Large intestine (tissue), 3 donors: ENCODE measurements at regions not wholly inside any gene's neighbourhood (a gene's known extent, or its start where the extent isn't known, plus 50 kb on each side); places are given as distances from the start of the nearest gene placed in this dataset.

Experiments
- DNase-seq, 2 donors: peaks; one replicate each; pipeline versions ENCODE4 v3.0.0 to v3.0.0-alpha.2; 2013
- H3K27ac ChIP-seq: one replicate; pipeline ENCODE4 v1.5.1; 2013; ENCODE audit warnings: low read length
- H3K27me3 ChIP-seq: 2 replicates; pipeline ENCODE4 v1.6.1; 2013; ENCODE audit warnings: low read length; ENCODE audit not compliant: control insufficient read depth, insufficient read depth
- H3K36me3 ChIP-seq: 2 replicates; pipeline ENCODE4 v1.6.1; 2013; ENCODE audit warnings: low read length; ENCODE audit not compliant: control insufficient read depth, insufficient read depth
- H3K4me1 ChIP-seq: one replicate; pipeline ENCODE4 v1.6.1; 2013; ENCODE audit warnings: low read length; ENCODE audit not compliant: control insufficient read depth, insufficient read depth
- H3K4me3 ChIP-seq: one replicate; pipeline ENCODE4 v1.5.1; 2013; ENCODE audit warnings: low read length
- H3K9me3 ChIP-seq: one replicate; pipeline ENCODE4 v1.6.1; 2013; ENCODE audit warnings: mild to moderate bottlenecking, low read depth, low read length, moderate library complexity; ENCODE audit not compliant: control insufficient read depth
- WGBS: methylation state at CpG from one replicate; pipeline ENCODE4 v1.1.5; 2013; ENCODE audit warnings: low lambda C conversion rate; ENCODE audit not compliant: insufficient coverage; 5-methylcytosine and 5-hydroxymethylcytosine counted together

DNA sequence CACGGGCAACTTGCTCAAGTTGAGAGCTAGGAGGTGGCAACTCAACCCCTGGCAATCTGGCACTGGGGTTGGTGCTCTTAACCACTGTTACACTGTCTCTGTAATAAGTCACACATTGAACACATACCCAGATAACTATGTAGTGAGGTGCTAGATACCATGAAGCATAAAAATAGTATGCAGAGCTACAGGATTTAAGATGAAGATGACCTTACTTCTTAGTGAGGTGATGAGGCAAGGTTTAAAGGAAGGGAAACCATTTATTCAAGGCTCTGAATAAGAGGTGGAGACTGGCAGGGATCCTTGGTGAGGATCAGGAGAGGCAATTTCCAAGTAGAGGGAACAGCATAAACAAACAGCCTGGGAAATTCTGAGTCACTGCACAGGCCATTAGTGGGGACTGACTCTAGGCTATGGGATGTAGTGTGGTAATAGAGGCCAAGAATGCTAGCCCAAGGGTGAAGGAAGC, 67.6 kb upstream of the NR3C1 start:
- H3K9me3 ChIP-seq = no peaks in the 10 kb centered on the region
- H3K27me3 ChIP-seq = no peaks in the 10 kb centered on the region
- no peak overlapping the region for H3K27ac ChIP-seq
- no peaks in the 10 kb centered on the region for H3K36me3 ChIP-seq
- no peaks in the 10 kb centered on the region for H3K4me1 ChIP-seq
- H3K4me3 ChIP-seq = no peak overlapping the region
- DNase-seq = no peak
- WGBS = no CpG with 5 or more reads among the region's 1 CpG

DNA sequence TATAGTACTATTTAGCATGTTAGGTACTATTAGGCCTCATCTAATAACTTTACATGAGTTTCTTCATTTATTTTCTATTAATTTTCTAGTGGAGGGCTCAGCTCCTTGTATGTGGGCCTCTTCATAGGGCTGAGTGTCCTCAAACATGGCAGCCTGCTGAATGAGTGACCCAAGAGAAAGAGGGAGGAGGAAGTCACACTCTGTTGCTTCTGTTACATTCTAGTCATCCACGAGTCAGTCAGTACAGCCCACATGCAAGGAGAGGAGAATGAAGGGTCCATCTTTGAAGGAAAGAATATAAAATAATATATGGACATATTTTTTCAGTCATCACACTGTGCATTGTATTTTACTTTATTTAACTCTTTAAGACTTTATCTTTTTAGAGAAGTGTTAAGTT, 66.6 kb upstream of the NR3C1 start:
- WGBS = no CpG with 5 or more reads among the region's 1 CpG
- Histone ChIP-seq H3K4me1 (no peaks in the 10 kb centered on the region), H3K4me3 (no peak overlapping the region), H3K9me3 (no peaks in the 10 kb centered on the region), H3K27ac (no peak overlapping the region), H3K27me3 (no peaks in the 10 kb centered on the region), H3K36me3 (no peaks in the 10 kb centered on the region)
- no peak for DNase-seq

DNA sequence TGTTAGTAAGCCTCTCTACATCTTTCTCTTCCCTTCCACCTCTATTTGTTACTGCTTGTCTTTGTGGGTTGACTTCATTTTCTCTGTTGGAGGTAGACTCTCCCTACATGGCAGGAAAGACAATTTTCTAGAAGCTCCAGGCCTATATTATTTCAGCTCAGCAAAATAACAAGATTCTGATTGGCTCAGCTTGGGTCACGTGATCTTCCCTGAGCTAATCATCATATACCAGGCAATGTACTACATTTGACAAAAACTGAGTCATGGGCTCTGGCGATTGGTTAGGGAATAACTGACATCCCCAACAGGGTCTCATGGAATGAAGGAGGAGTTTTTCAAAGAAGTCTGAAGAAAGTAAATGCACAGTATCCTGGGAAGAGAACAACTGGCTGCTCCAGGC, 65.6 kb upstream of the NR3C1 start:
- no peaks in the 10 kb centered on the region for H3K36me3 ChIP-seq
- no peak overlapping the region for H3K27ac ChIP-seq
- no peak overlapping the region for H3K4me3 ChIP-seq
- no peak for DNase-seq
- no peaks in the 10 kb centered on the region for H3K9me3 ChIP-seq
- H3K4me1 ChIP-seq = no peaks in the 10 kb centered on the region
- H3K27me3 ChIP-seq = no peaks in the 10 kb centered on the region
- no CpG with 5 or more reads among the region's 2 CpGs for WGBS

DNA sequence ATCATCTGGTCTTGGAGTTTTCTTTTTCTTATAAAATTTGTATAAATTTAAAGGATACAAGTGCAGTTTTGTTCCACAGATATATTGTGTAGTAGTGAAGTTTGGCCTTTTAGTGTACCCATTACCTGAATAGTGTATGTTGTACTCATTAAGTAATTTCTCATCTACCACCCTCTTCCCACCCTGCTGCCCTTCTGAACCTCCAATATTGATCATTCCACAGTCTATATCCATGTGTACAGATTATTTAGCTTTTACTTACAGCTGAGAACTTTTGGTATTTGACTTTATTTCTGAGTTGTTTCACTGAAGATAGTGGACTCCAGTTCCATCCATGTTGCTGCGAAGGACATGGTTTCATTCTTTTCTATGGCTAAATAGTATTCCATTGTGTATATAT, 63.1 kb upstream of the NR3C1 start:
- H3K4me3 ChIP-seq = no peak overlapping the region
- H3K4me1 ChIP-seq = no peaks in the 10 kb centered on the region
- H3K27ac ChIP-seq = no peak overlapping the region
- no peaks in the 10 kb centered on the region for H3K9me3 ChIP-seq
- H3K27me3 ChIP-seq = no peaks in the 10 kb centered on the region
- no peak for DNase-seq
- H3K36me3 ChIP-seq = no peaks in the 10 kb centered on the region
- no CpG with 5 or more reads among the region's 1 CpG for WGBS

DNA sequence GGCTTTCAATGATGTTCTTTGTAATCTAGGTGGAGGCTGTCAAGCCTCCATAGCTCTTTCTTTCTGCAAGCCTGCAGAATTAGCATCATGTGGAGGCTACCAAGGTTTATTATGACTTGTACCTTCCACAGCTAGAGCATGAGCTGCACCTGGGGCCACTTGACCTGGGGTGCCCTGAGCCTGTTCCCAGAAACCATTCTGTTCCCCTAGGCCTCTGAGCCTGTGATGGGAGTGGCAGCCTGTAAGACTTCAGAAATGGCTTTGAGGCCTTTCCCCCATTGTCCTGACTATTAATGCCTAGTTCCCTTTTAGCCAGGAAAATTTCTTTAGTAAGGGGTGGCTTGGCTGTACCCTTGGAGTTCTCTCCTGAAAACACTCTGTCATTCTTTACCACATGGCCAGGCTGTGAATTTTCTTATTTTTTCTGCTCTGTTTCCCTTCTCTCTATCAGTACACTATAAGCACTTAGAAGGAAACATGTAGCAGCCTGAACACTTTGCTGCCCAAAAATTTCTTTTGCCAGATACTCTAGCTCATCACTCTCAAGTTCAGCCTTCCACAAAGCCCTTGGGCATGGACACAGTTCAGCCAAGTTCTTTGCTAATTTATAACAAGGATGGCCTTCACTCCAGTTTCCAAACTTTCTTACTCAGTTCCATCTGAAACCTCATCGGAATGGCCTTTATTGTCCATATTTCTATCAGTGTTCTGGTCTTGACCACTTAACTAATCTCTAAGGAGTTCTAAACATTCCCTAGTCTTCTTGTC, 61.4 kb upstream of the NR3C1 start:
- H3K4me1 ChIP-seq = no peaks in the 10 kb centered on the region
- WGBS = no CpG with 5 or more reads among the region's 1 CpG
- no peak overlapping the region for H3K27ac ChIP-seq
- no peak for DNase-seq
- no peaks in the 10 kb centered on the region for H3K36me3 ChIP-seq
- no peaks in the 10 kb centered on the region for H3K9me3 ChIP-seq
- H3K4me3 ChIP-seq = no peak overlapping the region
- no peaks in the 10 kb centered on the region for H3K27me3 ChIP-seq

DNA sequence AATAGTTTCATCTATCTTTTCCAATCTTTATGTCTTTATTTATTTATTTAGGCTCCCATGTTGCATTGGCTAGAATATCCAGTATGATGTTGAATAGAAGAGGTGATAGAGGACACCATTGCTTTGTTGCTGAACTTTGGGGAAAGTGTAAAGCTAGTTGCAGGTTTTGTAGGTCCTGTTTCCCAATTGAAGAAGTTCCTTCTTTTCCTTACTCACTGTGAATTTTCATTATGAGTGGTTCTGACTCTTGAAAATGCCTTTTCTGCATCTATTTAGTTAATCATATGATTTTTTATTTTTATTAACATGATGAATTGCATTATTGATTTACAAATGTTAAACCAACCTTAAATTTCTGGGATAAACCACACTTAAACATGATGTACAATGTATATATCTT, 58.9 kb upstream of the NR3C1 start:
- no peaks in the 10 kb centered on the region for H3K36me3 ChIP-seq
- no peaks in the 10 kb centered on the region for H3K4me1 ChIP-seq
- no peaks in the 10 kb centered on the region for H3K27me3 ChIP-seq
- no peak overlapping the region for H3K4me3 ChIP-seq
- no peaks in the 10 kb centered on the region for H3K9me3 ChIP-seq
- no peak for DNase-seq
- no peak overlapping the region for H3K27ac ChIP-seq

DNA sequence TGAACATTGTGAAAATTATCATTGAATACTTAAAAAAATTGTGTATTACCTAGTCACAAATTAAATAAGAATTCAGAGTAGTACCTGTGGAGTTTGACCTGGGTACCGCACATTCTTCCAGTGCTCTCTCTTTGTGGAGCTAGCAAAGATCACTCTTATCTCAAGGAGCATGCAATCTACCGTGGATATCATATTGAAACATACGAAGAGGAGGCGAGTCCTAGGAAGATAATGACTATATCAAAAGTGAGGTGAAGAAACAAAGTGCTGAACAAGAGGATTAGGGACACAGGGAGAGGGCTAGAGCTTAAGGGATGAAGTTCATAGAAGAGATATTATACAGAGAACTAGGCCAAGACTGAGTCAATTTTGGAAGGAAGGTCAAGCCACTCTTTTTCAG, 55.9 kb upstream of the NR3C1 start:
- H3K4me1 ChIP-seq = no peaks in the 10 kb centered on the region
- H3K4me3 ChIP-seq = no peak overlapping the region
- no peak overlapping the region for H3K27ac ChIP-seq
- no CpG with 5 or more reads among the region's 4 CpGs for WGBS
- H3K36me3 ChIP-seq = no peaks in the 10 kb centered on the region
- H3K9me3 ChIP-seq = no peaks in the 10 kb centered on the region
- no peaks in the 10 kb centered on the region for H3K27me3 ChIP-seq
- DNase-seq = no peak

DNA sequence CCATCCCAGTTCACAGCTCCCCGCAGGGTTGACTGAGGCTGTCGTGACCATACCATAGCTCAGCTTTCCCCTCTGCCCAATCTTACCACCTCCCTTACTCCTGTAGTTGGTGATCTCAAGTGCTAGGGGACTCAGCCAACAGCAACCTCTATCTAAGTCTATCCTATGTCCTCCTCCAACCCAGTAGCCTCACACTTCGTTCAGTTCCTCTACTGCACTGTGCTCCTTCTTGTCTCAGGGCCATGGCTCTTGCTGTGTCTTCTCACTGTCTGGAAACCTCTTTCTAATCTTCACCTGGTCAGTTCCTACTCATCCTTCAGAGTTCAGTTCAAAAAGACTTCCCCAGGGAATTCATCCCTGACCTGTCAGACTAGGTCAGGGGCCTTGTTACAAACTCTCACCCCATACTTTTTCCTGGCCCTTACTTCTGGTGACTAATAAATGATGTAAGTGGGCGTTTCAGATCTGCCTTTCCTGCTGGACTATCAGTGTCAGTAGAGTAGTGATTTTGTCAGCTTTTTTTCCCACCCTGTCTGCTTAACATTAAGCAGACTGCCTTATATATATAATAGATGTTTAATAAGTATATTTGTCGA, 53.6 kb upstream of the NR3C1 start:
- Histone ChIP-seq H3K36me3 (no peaks in the 10 kb centered on the region), H3K27ac (no peak overlapping the region), H3K9me3 (no peaks in the 10 kb centered on the region), H3K27me3 (no peaks in the 10 kb centered on the region), H3K4me3 (no peak overlapping the region), H3K4me1 (no peaks in the 10 kb centered on the region)
- 100% methylated on average over 1 of the region's 5 CpGs for WGBS
- no peak for DNase-seq

DNA sequence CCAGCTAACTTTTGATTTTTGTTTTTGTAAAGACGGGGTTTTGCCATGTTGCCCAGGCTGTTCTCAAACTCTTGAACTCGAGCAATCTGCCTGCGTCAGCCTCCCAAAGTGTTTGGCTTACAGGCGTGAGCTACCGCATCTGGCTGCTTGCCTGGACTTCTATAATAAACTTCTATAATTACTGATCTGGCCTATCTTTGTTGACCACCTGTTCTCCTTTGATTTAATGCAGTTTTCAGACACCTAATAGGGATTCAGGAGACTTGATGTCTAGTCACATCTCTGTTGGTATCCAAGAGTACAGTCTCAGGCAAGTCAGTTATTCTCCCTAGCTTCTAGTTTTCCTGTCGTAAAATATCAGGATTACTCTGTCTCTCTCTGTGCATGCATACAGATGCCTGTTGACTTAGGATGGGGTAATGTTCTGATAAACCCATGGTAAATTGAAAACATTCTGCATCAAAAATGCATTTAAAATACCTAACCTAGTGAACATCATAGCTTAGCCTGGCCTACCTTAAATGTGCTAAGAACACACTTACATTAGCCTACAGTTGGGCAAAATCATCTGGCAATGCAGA, 51.5 kb upstream of the NR3C1 start:
- H3K27ac ChIP-seq = no peak overlapping the region
- DNase-seq = no peak
- H3K9me3 ChIP-seq = no peaks in the 10 kb centered on the region
- no peak overlapping the region for H3K4me3 ChIP-seq
- H3K4me1 ChIP-seq = no peaks in the 10 kb centered on the region
- no peaks in the 10 kb centered on the region for H3K27me3 ChIP-seq
- no CpG with 5 or more reads among the region's 6 CpGs for WGBS
- H3K36me3 ChIP-seq = no peaks in the 10 kb centered on the region

DNA sequence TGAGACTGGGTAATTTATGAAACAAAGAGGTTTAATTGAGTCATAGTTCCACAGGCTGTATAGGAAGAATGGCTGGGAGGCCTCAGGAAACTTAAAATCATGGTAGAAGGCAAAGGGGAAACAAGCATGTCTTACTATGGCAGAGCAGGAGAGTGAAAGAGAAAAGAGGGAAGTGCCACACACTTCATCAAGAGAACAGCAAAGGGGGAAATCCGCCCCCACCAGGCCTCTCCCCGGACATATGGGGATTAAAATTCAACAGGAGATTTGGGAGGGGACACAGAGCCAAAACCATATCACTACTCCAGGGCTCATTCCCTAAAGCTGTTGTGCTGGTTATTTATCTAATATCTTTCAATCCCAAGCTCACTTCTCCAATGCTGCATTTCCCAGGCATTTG, 50.2 kb upstream of the NR3C1 start:
- H3K4me1 ChIP-seq = no peaks in the 10 kb centered on the region
- no peaks in the 10 kb centered on the region for H3K27me3 ChIP-seq
- WGBS = no CpG with 5 or more reads among the region's 2 CpGs
- H3K27ac ChIP-seq = no peak overlapping the region
- no peak for DNase-seq
- H3K36me3 ChIP-seq = no peaks in the 10 kb centered on the region
- no peak overlapping the region for H3K4me3 ChIP-seq
- no peaks in the 10 kb centered on the region for H3K9me3 ChIP-seq
